Activated B cell treated with CpG ODN at 0.5 μM for 24 hours (primary cell): ENCODE measurements at regions not wholly inside any gene's neighbourhood (a gene's known extent, or its start where the extent isn't known, plus 50 kb on each side); places are given as distances from the start of the nearest gene placed in this dataset.

Source experiments
- ATAC-seq: fragments of 200-7000 bp; cut with Tn5 transposase; one replicate; pipeline ENCODE4 v1.10.0; 2021; ENCODE audit warnings: low read depth, mild to moderate bottlenecking, moderate library complexity
- CTCF ChIA-PET: fragments of 350-600 bp; sonication (Branson Sonifier 250); formaldehyde crosslinking; loops from one replicate; lab custom pipeline; 2021; ENCODE audit warnings: antibody characterized with exemption; lab: Charles Lee
- POLR2A ChIA-PET: fragments of 350-600 bp; sonication (Branson Sonifier 250); formaldehyde crosslinking; loops from one replicate; lab custom pipeline; 2021; ENCODE audit warnings: antibody characterized with exemption; lab: Charles Lee
- DNase-seq: peaks from one replicate; pipeline ENCODE4 v3.0.0; 2022
- H3K27ac Mint-ChIP-seq: one replicate; pipeline ENCODE4 v1.8.0; 2020; ENCODE audit warnings: mixed read lengths
- H3K27me3 Mint-ChIP-seq: one replicate; pipeline ENCODE4 v1.8.0; 2021; ENCODE audit warnings: mixed read lengths
- H3K36me3 Mint-ChIP-seq: one replicate; pipeline ENCODE4 v1.8.0; 2021; ENCODE audit warnings: low read depth, mixed read lengths
- H3K4me1 Mint-ChIP-seq: one replicate; pipeline ENCODE4 v1.8.0; 2021; ENCODE audit warnings: mixed read lengths
- H3K4me3 Mint-ChIP-seq: one replicate; pipeline ENCODE4 v1.8.0; 2020; ENCODE audit warnings: mild to moderate bottlenecking, mixed read lengths
- H3K9me3 Mint-ChIP-seq: one replicate; pipeline ENCODE4 v1.8.0; 2020; ENCODE audit warnings: mixed read lengths
- CTCF ChIP-seq: fragments of 200-600 bp; IDR thresholded peaks from one replicate; pipeline ENCODE4 v1.8.0; 2022; ENCODE audit warnings: antibody characterized with exemption, mild to moderate bottlenecking
- intact Hi-C: fragments of 100-400 bp; cut with micrococcal nuclease; formaldehyde crosslinking; loops from one replicate; pipeline ENCODE4 v1.15.1; 2024

- Mint-ChIP-seq H3K4me3 (no peak overlapping the region), H3K27me3 (no peaks in the 10 kb centered on the region), H3K4me1 (no peaks in the 10 kb centered on the region), H3K9me3 (no peaks in the 10 kb centered on the region), H3K36me3 (peaks cover 44% of the 10 kb centered on the region), H3K27ac (no peak overlapping the region)
- ATAC-seq (no peak), DNase-seq (no peak)
- intact Hi-C loops, result loop anchor here (10.0 kb wide), 1 partner anchor 1066 kb away; the partner anchor contains the start of gene P2RY8
- no peak for TF ChIP-seq CTCF
- POLR2A ChIA-PET, result no interaction called here
- CTCF ChIA-PET, result no interaction called here
These were observed 90.5 kb upstream of the CD99 start for GRCh38 chrX:2600564-2600963.

GRCh38 chrX:2596555-2597255, 94.4 kb upstream of the CD99 start:
- no peak overlapping the region for H3K27ac Mint-ChIP-seq
- DNase-seq (no peak), ATAC-seq (no peak)
- H3K4me1 Mint-ChIP-seq, result peaks cover 6% of the 10 kb centered on the region
- H3K9me3 Mint-ChIP-seq, result no peaks in the 10 kb centered on the region
- ChIA-PET CTCF (no interaction called here), POLR2A (no interaction called here)
- TF ChIP-seq CTCF, result no peak
- peaks cover 28% of the 10 kb centered on the region for H3K36me3 Mint-ChIP-seq
- no peak overlapping the region for H3K4me3 Mint-ChIP-seq
- intact Hi-C loops, result no loop called here
- no peaks in the 10 kb centered on the region for H3K27me3 Mint-ChIP-seq

GRCh38 chrX:2596045-2596444, 95.0 kb upstream of the CD99 start:
- intact Hi-C loops, result no loop called here
- TF ChIP-seq CTCF, result no peak
- no peak for DNase-seq
- Mint-ChIP-seq H3K4me3 (no peak overlapping the region), H3K4me1 (peaks cover 6% of the 10 kb centered on the region), H3K9me3 (no peaks in the 10 kb centered on the region), H3K27me3 (no peaks in the 10 kb centered on the region), H3K36me3 (peaks cover 23% of the 10 kb centered on the region), H3K27ac (no peak overlapping the region)
- ChIA-PET POLR2A (no interaction called here), CTCF (no interaction called here)
- no peak for ATAC-seq

GRCh38 chrX:2595258-2595657, 94.5 kb upstream of the DHRSX start:
- no peak overlapping the region for H3K27ac Mint-ChIP-seq
- peaks cover 6% of the 10 kb centered on the region for H3K4me1 Mint-ChIP-seq
- ChIA-PET POLR2A (no interaction called here), CTCF (no interaction called here)
- no peaks in the 10 kb centered on the region for H3K27me3 Mint-ChIP-seq
- no peak for TF ChIP-seq CTCF
- no peaks in the 10 kb centered on the region for H3K9me3 Mint-ChIP-seq
- ATAC-seq, result no peak
- peaks cover 17% of the 10 kb centered on the region for H3K36me3 Mint-ChIP-seq
- H3K4me3 Mint-ChIP-seq, result no peak overlapping the region
- no peak for DNase-seq
- intact Hi-C loops, result no loop called here

GRCh38 chrX:2594491-2594890, 93.7 kb upstream of the DHRSX start:
- H3K9me3 Mint-ChIP-seq, result no peaks in the 10 kb centered on the region
- ATAC-seq, result no peak
- ChIA-PET CTCF (no interaction called here), POLR2A (no interaction called here)
- no peaks in the 10 kb centered on the region for H3K27me3 Mint-ChIP-seq
- no peak overlapping the region for H3K27ac Mint-ChIP-seq
- peaks cover 12% of the 10 kb centered on the region for H3K36me3 Mint-ChIP-seq
- H3K4me1 Mint-ChIP-seq, result peaks cover 6% of the 10 kb centered on the region
- no peak overlapping the region for H3K4me3 Mint-ChIP-seq
- intact Hi-C loops, result loop anchor here (5.0 kb wide), 1 partner anchor 302 kb away; no protein-coding TSS in a partner anchor
- no peak for DNase-seq
- TF ChIP-seq CTCF, result no peak
